Ishikawa (cell line): ENCODE measurements at regions not wholly inside any gene's neighbourhood (a gene's known extent, or its start where the extent isn't known, plus 50 kb on each side); places are given as distances from the start of the nearest gene placed in this dataset.

Experiments
- TEAD4 ChIP-seq: IDR thresholded peaks from 2 replicates; pipeline ENCODE4 v1.6.1; 2012
- YY1 ChIP-seq: IDR thresholded peaks from 2 replicates; pipeline ENCODE4 v1.6.1; 2012; ENCODE audit warnings: low read depth

- TF ChIP-seq TEAD4 (no peak), YY1 (no peak)
These were observed 80.1 kb upstream of the SHANK2 start for GRCh38 chr11:71332447-71332846.
